ENCODE measurements at regions not wholly inside any gene's neighbourhood (a gene's known extent, or its start where the extent isn't known, plus 50 kb on each side); places are given as distances from the start of the nearest gene placed in this dataset.

GRCh38 chr11:28625532-28625931, 517.3 kb downstream of the METTL15 start:
- Histone ChIP-seq H3K4me2 (ENCODE audit: insufficient read depth, low read length) (no peak overlapping the region), H3K4me1 (ENCODE audit: control insufficient read depth, extremely low read depth, insufficient read depth, low read length) (peaks cover 1% of the 10 kb centered on the region), H3K9me1 (replicated peaks; ENCODE audit: control insufficient read depth, extremely low read depth, insufficient read depth, low read length) (no peaks in the 10 kb centered on the region), H2AFZ (ENCODE audit: low read depth, low read length) (no peak overlapping the region), H3K79me2 (ENCODE audit: control insufficient read depth, insufficient read depth, low read length) (no peaks in the 10 kb centered on the region), H4K20me1 (replicated peaks; ENCODE audit: control insufficient read depth, extremely low read depth, insufficient read depth, low read length) (no peaks in the 10 kb centered on the region), H3K9ac (replicated peaks; ENCODE audit: extremely low read depth, insufficient read depth, low read length) (no peak overlapping the region), H3K9me3 (replicated peaks; ENCODE audit: control insufficient read depth, insufficient read depth, low read length) (no peaks in the 10 kb centered on the region), H3K36me3 (ENCODE audit: control insufficient read depth in 2 of 2, extremely low read depth in 1 of 2, insufficient read depth in 2 of 2, low read length in 2 of 2) (no peaks in the 10 kb centered on the region), H3K27ac (ENCODE audit: insufficient read depth, low read depth, low read length) (no peak overlapping the region), H3K4me3 (replicated peaks in 1 of 3; ENCODE audit: insufficient read depth in 1 of 3, low read depth in 1 of 3, low read length in 3 of 3) (no peak overlapping the region), H3K27me3 (ENCODE audit: control insufficient read depth in 2 of 2, insufficient read depth in 2 of 2, low read length in 2 of 2) (no peaks in the 10 kb centered on the region)
- intact Hi-C loops (cut with micrococcal nuclease) (no loop called here), dilution Hi-C loops (cut with MboI; ENCODE audit: extremely low pct_ligation_motif_present, low sequenced_read_pairs) (no loop called here)
- CTCF ChIA-PET: no interaction called here
- POLR2A ChIA-PET: no interaction called here
- BruUV-seq (replicated peaks): no TSS peak
- DNase-seq (ENCODE audit: low read depth, low spot score): no peak
- FAIRE-seq: no peak
- no peak for TF ChIP-seq CTCF (IDR thresholded peaks at IDR 0.05; ENCODE audit: extremely low read depth in 1 of 2, insufficient read depth in 1 of 2, low read depth in 1 of 2, low read length in 2 of 2)
- TF ChIP-seq FOS (IDR thresholded peaks at IDR 0.05; ENCODE audit: borderline replicate concordance, insufficient read depth, low read length): no peak
- TF ChIP-seq JUN (IDR thresholded peaks at IDR 0.05; ENCODE audit: borderline replicate concordance, insufficient read depth, insufficient read length, low read depth): no peak
- no peak for TF ChIP-seq GATA2 (IDR thresholded peaks at IDR 0.05; ENCODE audit: insufficient read depth, insufficient read length, low read depth, low read length)
- no peak for TF ChIP-seq POLR2AphosphoS5 (IDR thresholded peaks at IDR 0.05; ENCODE audit: insufficient read depth, low read depth, low read length)
- TF ChIP-seq POLR2A (IDR thresholded peaks at IDR 0.05; ENCODE audit: low read depth, low read length): no peak
- TF ChIP-seq EZH2 (IDR thresholded peaks at IDR 0.05; ENCODE audit: borderline replicate concordance, low read depth, low read length, severe bottlenecking): no peak
- no peak for TF ChIP-seq MYC (IDR thresholded peaks at IDR 0.05; ENCODE audit: low read depth, low read length)
